HG02885 (cell line): ENCODE measurements at regions not wholly inside any gene's neighbourhood (a gene's known extent, or its start where the extent isn't known, plus 50 kb on each side); places are given as distances from the start of the nearest gene placed in this dataset.

ENCODE experiments used
- ATAC-seq: cut with Tn5 transposase; IDR thresholded peaks from one replicate; pipeline ENCODE4 v1.9.1; 2021; ENCODE audit warnings: mild to moderate bottlenecking; ENCODE audit not compliant: unreplicated experiment, poor library complexity

GRCh38 chr11:29959488-29959887 is 57.3 kb downstream of the KCNA4 start:
- no peak for ATAC-seq

GRCh38 chr11:29957431-29957830 is 59.4 kb downstream of the KCNA4 start:
- no peak for ATAC-seq

GRCh38 chr11:29956076-29956556 is 60.7 kb downstream of the KCNA4 start:
- no peak for ATAC-seq

DNA sequence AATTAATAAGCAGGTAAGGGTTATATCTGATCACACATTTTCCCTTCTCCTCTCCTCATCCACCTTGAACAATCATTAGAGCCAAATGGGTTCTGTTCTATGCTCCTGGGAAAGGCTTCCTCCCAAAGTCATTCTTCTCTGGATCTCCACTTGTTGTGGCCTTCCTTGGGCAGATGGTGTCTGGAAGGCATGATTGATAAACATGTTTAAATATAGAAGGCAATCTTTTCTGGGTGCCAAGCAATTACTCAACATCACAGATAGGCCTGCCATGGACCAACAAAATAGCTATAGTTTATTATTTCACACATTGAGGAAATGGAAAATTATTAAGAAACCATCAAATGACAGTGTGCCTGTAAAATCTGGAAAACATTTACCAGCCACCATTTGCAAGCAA is 73.5 kb downstream of the KCNA4 start:
- no peak for ATAC-seq

GRCh38 chr11:29937526-29937925 is 79.3 kb downstream of the KCNA4 start:
- ATAC-seq, result no peak

DNA sequence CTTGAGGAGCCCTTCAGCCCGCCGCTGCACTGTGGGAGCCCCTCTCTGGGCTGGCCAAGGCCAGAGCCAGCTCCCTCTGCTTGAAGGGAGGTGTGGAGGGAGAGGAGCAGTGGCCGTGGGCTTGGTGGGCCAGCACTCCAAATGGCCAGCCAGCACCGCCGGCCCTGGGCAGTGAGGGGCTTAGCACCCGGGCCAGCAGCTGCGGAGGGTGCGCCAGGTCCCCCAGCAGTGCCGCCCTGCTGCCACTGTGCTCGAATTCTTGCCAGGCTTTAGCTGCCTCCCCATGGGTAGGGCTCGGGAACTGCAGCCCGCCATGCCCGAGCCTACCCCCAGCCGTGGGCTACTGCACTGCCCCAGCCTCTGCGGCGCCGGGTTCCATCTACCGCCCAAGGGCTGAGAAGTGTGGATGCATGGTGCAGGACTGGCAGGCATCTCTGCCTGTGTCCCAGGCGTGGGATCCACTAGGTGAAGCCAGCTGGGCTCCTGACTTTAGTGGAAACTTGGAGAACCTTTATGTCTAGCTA is 82.7 kb downstream of the KCNA4 start:
- ATAC-seq, result no peak

GRCh38 chr11:29916040-29916439 is 100.8 kb downstream of the KCNA4 start:
- ATAC-seq, result no peak

- ATAC-seq, result no peak
Observed at GRCh38 chr11:29914203-29914930, 102.5 kb downstream of the KCNA4 start.

DNA sequence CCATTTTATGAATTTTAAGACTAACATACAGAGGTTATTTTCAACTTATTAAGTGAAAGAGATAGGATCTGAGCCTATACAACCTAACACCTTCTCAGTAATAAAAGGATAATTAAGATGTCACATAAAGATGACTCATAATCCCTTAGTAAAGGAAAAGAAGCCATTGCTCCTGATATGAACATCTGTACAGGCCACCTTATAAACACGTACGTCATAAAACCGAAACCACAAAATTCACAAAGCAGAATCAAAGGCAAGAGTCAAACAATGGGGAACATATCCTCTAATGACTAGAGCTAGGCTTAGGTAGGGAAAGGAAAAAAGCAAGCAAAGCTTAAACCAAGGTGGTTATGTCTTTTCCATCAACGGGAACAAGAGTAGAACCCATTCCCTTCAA is 103.5 kb downstream of the KCNA4 start:
- no peak for ATAC-seq

GRCh38 chr11:29900382-29900781 is 116.4 kb downstream of the KCNA4 start:
- ATAC-seq, result no peak

DNA sequence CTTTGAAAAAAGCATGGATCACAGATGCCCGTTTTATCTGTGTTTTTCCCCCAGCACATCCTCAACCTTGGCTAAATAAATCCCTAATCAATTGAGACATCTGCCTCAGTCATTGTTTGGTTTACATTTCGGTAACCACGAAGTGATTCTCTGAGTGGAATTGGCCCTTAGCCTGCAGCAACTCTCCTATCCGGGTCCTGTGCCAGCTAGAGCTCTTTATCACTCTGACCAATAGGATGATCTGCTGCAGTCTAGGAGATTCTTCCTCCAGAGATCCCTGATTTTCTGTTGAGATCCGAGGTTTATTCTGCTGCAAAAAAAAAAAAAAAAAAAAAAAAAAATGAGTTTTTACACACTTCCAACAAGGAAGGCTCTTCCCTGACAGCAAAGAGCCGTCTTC is 137.3 kb downstream of the KCNA4 start:
- ATAC-seq, result no peak

DNA sequence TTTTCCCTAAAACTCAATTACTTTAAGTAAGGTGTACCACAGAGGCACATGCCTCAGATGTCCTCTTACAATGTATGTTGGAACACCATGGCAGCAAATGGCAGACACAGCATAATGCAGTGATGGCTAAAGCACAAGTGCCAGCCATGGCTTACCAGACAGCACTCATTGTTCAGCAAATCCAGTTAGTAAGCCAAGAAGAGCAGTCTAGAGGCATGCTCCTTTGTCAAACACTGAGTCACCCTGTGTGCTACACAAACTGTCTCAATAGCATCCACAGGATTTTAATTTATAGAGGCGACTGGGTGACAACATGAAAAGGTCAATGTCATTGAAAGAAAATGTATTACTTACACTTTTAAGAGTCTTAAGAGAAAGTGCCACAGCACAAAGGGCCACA is 140.6 kb downstream of the KCNA4 start:
- ATAC-seq, result no peak

GRCh38 chr11:29847219-29847618 is 169.6 kb downstream of the KCNA4 start:
- ATAC-seq, result no peak

DNA sequence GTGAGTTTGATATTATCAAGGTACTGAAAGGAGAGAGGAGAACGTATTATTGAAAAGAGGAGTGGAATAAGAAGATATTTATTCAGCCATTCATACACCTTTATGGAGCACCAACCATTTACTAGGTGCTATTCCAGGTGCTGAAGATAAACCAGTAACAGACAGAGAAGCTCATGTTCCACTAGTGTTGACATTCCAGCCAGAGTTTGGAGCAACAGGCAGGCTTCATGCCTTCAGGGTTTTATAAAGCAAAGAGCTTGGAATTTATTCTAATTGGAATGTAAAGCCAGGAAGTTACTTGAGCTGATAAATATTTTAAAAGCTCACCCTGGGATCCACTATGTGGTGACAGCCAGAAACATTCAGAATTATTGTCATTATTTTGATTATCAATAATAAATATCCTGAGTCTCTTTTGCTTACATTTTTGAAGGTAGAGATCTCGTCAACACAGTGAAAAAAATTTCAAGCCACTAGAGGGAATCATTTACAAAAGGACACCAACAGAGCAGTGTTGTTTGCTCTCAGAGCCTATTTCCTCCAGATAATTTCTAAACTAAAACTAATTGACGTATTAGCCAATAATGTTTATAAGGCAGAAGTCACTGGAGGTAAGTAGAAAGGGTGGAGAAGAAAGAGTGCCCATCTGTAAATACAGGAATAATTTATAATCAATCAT is 172.0 kb downstream of the KCNA4 start:
- ATAC-seq, result no peak

DNA sequence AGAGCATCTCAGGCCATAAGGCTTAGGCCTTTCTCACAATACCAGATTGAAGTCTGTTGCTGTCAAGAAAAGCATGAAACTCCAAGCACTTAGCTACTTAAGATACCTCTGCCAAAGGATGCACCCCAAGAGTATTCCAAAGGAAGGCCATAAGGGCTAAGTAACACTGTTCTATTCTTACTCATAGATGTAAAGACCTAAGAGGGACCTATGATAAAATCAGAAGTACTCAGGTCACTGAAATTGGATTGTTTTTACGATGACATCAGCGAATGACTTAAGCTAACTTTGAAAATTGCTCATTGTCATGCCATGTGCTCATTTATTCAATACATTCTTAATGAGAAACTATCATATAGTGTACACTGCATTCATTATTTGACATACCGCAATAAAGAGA is 172.8 kb downstream of the KCNA4 start:
- no peak for ATAC-seq

- ATAC-seq, result no peak
Observed at GRCh38 chr11:29842061-29842460, 174.8 kb downstream of the KCNA4 start.

DNA sequence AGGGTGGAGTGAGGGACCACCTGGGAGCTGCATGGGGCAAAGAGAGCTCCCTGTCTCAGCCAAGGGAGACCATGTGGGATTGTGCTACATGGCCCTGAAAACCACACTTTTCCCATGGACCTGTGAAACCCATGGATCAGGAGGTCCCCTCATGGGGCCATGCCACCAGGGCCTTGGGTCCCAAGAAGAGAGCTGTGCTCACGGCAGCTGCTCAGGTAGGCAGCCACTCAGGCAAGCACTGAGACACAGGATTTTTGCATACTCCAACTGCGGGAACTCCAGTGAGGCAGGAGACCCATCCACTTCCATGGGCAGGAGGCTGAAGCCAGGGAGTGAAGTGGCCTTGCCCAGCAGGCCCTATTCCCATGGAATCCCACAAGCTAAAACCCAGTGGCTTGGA is 190.0 kb downstream of the KCNA4 start:
- no peak for ATAC-seq

DNA sequence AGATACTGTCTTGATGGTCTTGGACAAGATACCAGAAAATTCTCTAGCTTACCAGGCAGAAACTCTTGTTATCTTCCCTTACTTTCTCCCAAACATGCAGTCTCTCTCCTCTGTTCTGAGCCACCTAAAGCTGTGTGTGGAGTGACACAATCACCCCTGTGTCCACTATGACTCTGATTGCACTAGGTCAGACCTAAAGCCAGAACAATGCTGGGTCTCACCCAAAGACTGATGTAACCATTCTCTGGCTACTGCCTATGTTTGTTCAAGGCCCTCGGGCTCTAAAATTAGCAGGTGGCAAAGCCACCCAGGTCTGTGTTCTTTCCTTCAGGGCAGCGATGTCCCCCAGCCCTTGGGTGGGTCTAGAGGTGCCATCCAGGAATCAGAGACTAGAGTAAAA is 200.5 kb downstream of the KCNA4 start:
- no peak for ATAC-seq

DNA sequence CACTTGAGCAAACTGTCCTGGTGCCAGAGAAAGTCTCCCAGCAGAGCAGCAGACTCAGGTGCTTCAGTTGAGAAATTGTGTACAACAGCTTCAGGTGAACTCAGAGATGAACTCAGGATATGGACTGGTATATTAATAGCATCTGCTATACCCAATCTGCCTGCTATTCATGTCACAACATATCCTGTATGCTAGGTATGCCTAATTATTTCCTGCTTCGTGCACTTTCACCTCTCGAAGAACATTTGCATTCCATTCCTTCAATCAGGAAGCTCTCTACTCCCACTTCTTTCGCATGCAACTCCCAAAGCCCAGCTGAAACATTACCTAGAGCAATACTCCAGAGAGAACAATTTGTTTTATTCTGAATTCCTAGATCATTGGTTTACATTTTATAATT is 207.7 kb downstream of the KCNA4 start:
- no peak for ATAC-seq

DNA sequence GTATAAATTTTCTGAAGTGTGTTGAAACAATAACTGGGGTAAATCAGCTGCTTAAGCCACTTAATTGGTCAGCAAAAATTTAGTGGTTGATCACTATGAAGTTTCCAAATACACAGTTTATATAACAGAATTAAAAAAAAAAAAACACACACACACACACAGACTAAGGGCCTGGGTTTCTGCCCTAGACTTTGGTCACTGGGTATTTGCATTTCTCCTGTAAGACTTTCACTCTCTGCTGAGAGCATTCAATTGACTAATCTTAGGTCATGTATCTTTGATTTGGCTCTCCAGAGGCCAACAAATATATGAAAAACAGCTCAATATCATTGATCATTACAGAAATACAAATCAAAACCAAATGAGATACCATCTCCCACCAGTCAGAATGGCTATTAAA is 214.3 kb downstream of the KCNA4 start:
- ATAC-seq, result no peak

GRCh38 chr11:29801561-29801960 is 215.3 kb downstream of the KCNA4 start:
- no peak for ATAC-seq

DNA sequence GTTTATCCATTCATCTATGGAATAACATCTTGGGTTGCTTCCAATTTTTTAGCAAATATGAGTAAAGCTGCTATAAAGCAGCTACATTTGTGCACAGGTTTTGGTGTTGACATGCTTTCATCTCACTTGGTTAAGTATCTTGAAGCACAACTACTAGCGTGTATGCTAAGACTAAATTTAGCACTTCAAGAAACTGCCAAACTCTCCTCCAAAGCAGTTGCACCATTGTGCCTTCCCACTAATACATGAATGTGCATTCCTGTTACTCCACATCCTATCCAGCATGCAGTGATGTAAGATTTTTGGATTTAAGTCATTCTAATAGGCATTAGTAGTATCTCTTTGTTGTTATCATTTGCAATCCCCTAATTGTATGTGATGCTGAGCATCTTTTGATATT is 230.7 kb downstream of the KCNA4 start:
- ATAC-seq, result no peak
